ENCODE measurements at regions not wholly inside any gene's neighbourhood (a gene's known extent, or its start where the extent isn't known, plus 50 kb on each side); places are given as distances from the start of the nearest gene placed in this dataset.

GRCh38 chr15:67945131-67945530 is 105.3 kb upstream of the RNU6-1 start:
- no peak overlapping the region for H3K4me2 ChIP-seq (ENCODE audit: low read depth, low read length, poor library complexity, severe bottlenecking)
- TF ChIP-seq EZH2phosphoT487 (IDR thresholded peaks at IDR 0.05; ENCODE audit: borderline replicate concordance), result no peak
- no peak for TF ChIP-seq CTCF (conservative IDR thresholded peaks at IDR 0.05; ENCODE audit: low read length)
- peaks cover 4% of the 10 kb centered on the region; the same call in 1 of the 2 replicates for H3F3A ChIP-seq (ENCODE audit: low read depth)
- H3K9me3 ChIP-seq (ENCODE audit: insufficient read depth, low read depth, low read length), result no peaks in the 10 kb centered on the region
- H3K9me2 ChIP-seq (replicated peaks; ENCODE audit: low read depth, low read length), result no peaks in the 10 kb centered on the region
- H4K20me1 ChIP-seq (ENCODE audit: insufficient read depth, low read length, poor library complexity, severe bottlenecking), result no peaks in the 10 kb centered on the region
- H3K36me3 ChIP-seq (ENCODE audit: insufficient read depth, low read length), result no peaks in the 10 kb centered on the region
- H3K27me3 ChIP-seq (ENCODE audit: insufficient read depth, low read length, poor library complexity, severe bottlenecking), result no peaks in the 10 kb centered on the region
- H2AFZ ChIP-seq (ENCODE audit: low read length), result no peak overlapping the region
- no peak overlapping the region for H3K4me3 ChIP-seq (ENCODE audit: low read length, poor library complexity, severe bottlenecking)
- no peak overlapping the region for H3K9ac ChIP-seq (ENCODE audit: low read depth, low read length, poor library complexity, severe bottlenecking)
- H3K4me1 ChIP-seq (ENCODE audit: insufficient read depth, low read length, poor library complexity, severe bottlenecking), result peaks cover 37% of the 10 kb centered on the region
- H3K79me2 ChIP-seq (ENCODE audit: insufficient read depth, low read length), result no peaks in the 10 kb centered on the region

GRCh38 chr15:67945951-67946700 is 106.3 kb upstream of the RNU6-1 start:
- peak overlapping the region; percentile 47 for H3K4me3 ChIP-seq (ENCODE audit: low read length, poor library complexity, severe bottlenecking)
- no peaks in the 10 kb centered on the region for H3K27me3 ChIP-seq (ENCODE audit: insufficient read depth, low read length, poor library complexity, severe bottlenecking)
- TF ChIP-seq CTCF (conservative IDR thresholded peaks at IDR 0.05; ENCODE audit: low read length) (no peak), EZH2phosphoT487 (IDR thresholded peaks at IDR 0.05; ENCODE audit: borderline replicate concordance) (no peak)
- H3K9me2 ChIP-seq (replicated peaks; ENCODE audit: low read depth, low read length), result no peaks in the 10 kb centered on the region
- peak overlapping the region; percentile 71 for H2AFZ ChIP-seq (ENCODE audit: low read length)
- H4K20me1 ChIP-seq (ENCODE audit: insufficient read depth, low read length, poor library complexity, severe bottlenecking), result no peaks in the 10 kb centered on the region
- H3K9ac ChIP-seq (ENCODE audit: low read depth, low read length, poor library complexity, severe bottlenecking), result peak overlapping the region; percentile 55
- peak overlapping the region; percentile 69 for H3K4me2 ChIP-seq (ENCODE audit: low read depth, low read length, poor library complexity, severe bottlenecking)
- no peaks in the 10 kb centered on the region for H3K9me3 ChIP-seq (ENCODE audit: insufficient read depth, low read depth, low read length)
- H3F3A ChIP-seq (ENCODE audit: low read depth), result peaks cover 4% of the 10 kb centered on the region; the same call in 1 of the 2 replicates
- no peaks in the 10 kb centered on the region for H3K79me2 ChIP-seq (ENCODE audit: insufficient read depth, low read length)
- no peaks in the 10 kb centered on the region for H3K36me3 ChIP-seq (ENCODE audit: insufficient read depth, low read length)
- H3K4me1 ChIP-seq (ENCODE audit: insufficient read depth, low read length, poor library complexity, severe bottlenecking), result peaks cover 31% of the 10 kb centered on the region

GRCh38 chr15:67946701-67947100 is 106.9 kb upstream of the RNU6-1 start:
- Histone ChIP-seq H3K4me2 (ENCODE audit: low read depth, low read length, poor library complexity, severe bottlenecking) (peak overlapping the region; percentile 69), H2AFZ (ENCODE audit: low read length) (peak overlapping the region; percentile 71)

More at GRCh38 chr15:67946701-67947100, 106.9 kb upstream of the RNU6-1 start:
- H3F3A ChIP-seq (ENCODE audit: low read depth), result peaks cover 4% of the 10 kb centered on the region; the same call in 1 of the 2 replicates
- H3K79me2 ChIP-seq (ENCODE audit: insufficient read depth, low read length), result no peaks in the 10 kb centered on the region
- H3K4me1 ChIP-seq (ENCODE audit: insufficient read depth, low read length, poor library complexity, severe bottlenecking), result peaks cover 26% of the 10 kb centered on the region
- H3K9me2 ChIP-seq (replicated peaks; ENCODE audit: low read depth, low read length), result no peaks in the 10 kb centered on the region
- no peaks in the 10 kb centered on the region for H4K20me1 ChIP-seq (ENCODE audit: insufficient read depth, low read length, poor library complexity, severe bottlenecking)
- no peaks in the 10 kb centered on the region for H3K27me3 ChIP-seq (ENCODE audit: insufficient read depth, low read length, poor library complexity, severe bottlenecking)
- no peak for TF ChIP-seq CTCF (conservative IDR thresholded peaks at IDR 0.05; ENCODE audit: low read length)
- TF ChIP-seq EZH2phosphoT487 (IDR thresholded peaks at IDR 0.05; ENCODE audit: borderline replicate concordance), result no peak
- H3K9ac ChIP-seq (ENCODE audit: low read depth, low read length, poor library complexity, severe bottlenecking), result peak overlapping the region; percentile 55
- no peaks in the 10 kb centered on the region for H3K9me3 ChIP-seq (ENCODE audit: insufficient read depth, low read depth, low read length)
- peak overlapping the region; percentile 47 for H3K4me3 ChIP-seq (ENCODE audit: low read length, poor library complexity, severe bottlenecking)
- no peaks in the 10 kb centered on the region for H3K36me3 ChIP-seq (ENCODE audit: insufficient read depth, low read length)

Data from Loucy (cell line).